ENCODE measurements at regions not wholly inside any gene's neighbourhood (a gene's known extent, or its start where the extent isn't known, plus 50 kb on each side); places are given as distances from the start of the nearest gene placed in this dataset.
A peak's percentile ranks its signal among the peaks of the same experiment; 100 is the strongest.
"Not testable (repeated sequence)": the region's sequence is repeated elsewhere in the genome, so short reads cannot be mapped to it uniquely, and the experiment has no call there.

- H2AK5ac ChIP-seq (ENCODE audit: low read depth, low read length); H3K18ac ChIP-seq (ENCODE audit: low read length); H2AFZ ChIP-seq (ENCODE audit: low read length); H2BK15ac ChIP-seq (ENCODE audit: low read length); H3K36me3 ChIP-seq (replicated peaks in 1 of 2; ENCODE audit: control insufficient read depth in 2 of 2, insufficient read depth in 2 of 2, low read length in 2 of 2); H3K4ac ChIP-seq (ENCODE audit: low read length); H4K91ac ChIP-seq (ENCODE audit: low read depth, low read length, poor library complexity); H3K9me3 ChIP-seq (replicated peaks in 1 of 2; ENCODE audit: control insufficient read depth in 2 of 2, insufficient read depth in 1 of 2, low read depth in 1 of 2, low read length in 2 of 2); H2BK12ac ChIP-seq (ENCODE audit: low read length); H2BK5ac ChIP-seq (ENCODE audit: low read length); H3K4me1 ChIP-seq (ENCODE audit: control insufficient read depth in 2 of 2, insufficient read depth in 1 of 2, low read depth in 1 of 2, low read length in 2 of 2); H3K4me2 ChIP-seq (ENCODE audit: insufficient read depth, low read length, poor library complexity, severe bottlenecking); H3K4me3 ChIP-seq (ENCODE audit: low read length in 2 of 2); DNase-seq (ENCODE audit: low spot score); H3K79me1 ChIP-seq (ENCODE audit: low read depth, low read length); H3K27ac ChIP-seq (replicated peaks; ENCODE audit: low read length); H3K9ac ChIP-seq (ENCODE audit: low read depth, low read length, poor library complexity); H3K23ac ChIP-seq (ENCODE audit: low read depth, low read length, poor library complexity); H3K14ac ChIP-seq (ENCODE audit: low read length); H4K8ac ChIP-seq (ENCODE audit: low read depth, low read length); H2BK120ac ChIP-seq (ENCODE audit: low read depth, low read length); H3K27me3 ChIP-seq (ENCODE audit: control insufficient read depth in 3 of 3, insufficient read depth in 3 of 3, low read depth in 1 of 3, low read length in 3 of 3): not testable (repeated sequence)
- no CpG with 5 or more reads among the region's 2 CpGs for WGBS, 2 donors (ENCODE audit: extremely low coverage in 2 of 2, insufficient read length in 2 of 2, insufficient replicate concordance in 1 of 2)
Observed at GRCh38 chr1:121530026-121530425, 345.3 kb downstream of the SRGAP2C start.

- H3K4me3 ChIP-seq (ENCODE audit: low read length in 2 of 2); H2AK5ac ChIP-seq (ENCODE audit: low read depth, low read length); H3K18ac ChIP-seq (ENCODE audit: low read length); H3K14ac ChIP-seq (ENCODE audit: low read length); H3K4me2 ChIP-seq (ENCODE audit: insufficient read depth, low read length, poor library complexity, severe bottlenecking); H3K79me1 ChIP-seq (ENCODE audit: low read depth, low read length); H2AFZ ChIP-seq (ENCODE audit: low read length); H3K9me3 ChIP-seq (replicated peaks in 1 of 2; ENCODE audit: control insufficient read depth in 2 of 2, insufficient read depth in 1 of 2, low read depth in 1 of 2, low read length in 2 of 2); H2BK12ac ChIP-seq (ENCODE audit: low read length); H2BK5ac ChIP-seq (ENCODE audit: low read length); H3K23ac ChIP-seq (ENCODE audit: low read depth, low read length, poor library complexity); H4K8ac ChIP-seq (ENCODE audit: low read depth, low read length); H2BK120ac ChIP-seq (ENCODE audit: low read depth, low read length); H3K36me3 ChIP-seq (replicated peaks in 1 of 2; ENCODE audit: control insufficient read depth in 2 of 2, insufficient read depth in 2 of 2, low read length in 2 of 2); H2BK15ac ChIP-seq (ENCODE audit: low read length); H4K91ac ChIP-seq (ENCODE audit: low read depth, low read length, poor library complexity); H3K4me1 ChIP-seq (ENCODE audit: control insufficient read depth in 2 of 2, insufficient read depth in 1 of 2, low read depth in 1 of 2, low read length in 2 of 2); DNase-seq (ENCODE audit: low spot score); H3K9ac ChIP-seq (ENCODE audit: low read depth, low read length, poor library complexity); H3K27me3 ChIP-seq (ENCODE audit: control insufficient read depth in 3 of 3, insufficient read depth in 3 of 3, low read depth in 1 of 3, low read length in 3 of 3); H3K27ac ChIP-seq (replicated peaks; ENCODE audit: low read length); H3K4ac ChIP-seq (ENCODE audit: low read length): not testable (repeated sequence)
- no CpG with 5 or more reads among the region's 5 CpGs for WGBS, 2 donors (ENCODE audit: extremely low coverage in 2 of 2, insufficient read length in 2 of 2, insufficient replicate concordance in 1 of 2)
Observed at GRCh38 chr1:121531747-121532146, 347.0 kb downstream of the SRGAP2C start.

GRCh38 chr1:121538148-121538547 is 353.4 kb downstream of the SRGAP2C start:
- H2BK120ac ChIP-seq (ENCODE audit: low read depth, low read length); H2BK5ac ChIP-seq (ENCODE audit: low read length); DNase-seq (ENCODE audit: low spot score); H3K9me3 ChIP-seq (replicated peaks in 1 of 2; ENCODE audit: control insufficient read depth in 2 of 2, insufficient read depth in 1 of 2, low read depth in 1 of 2, low read length in 2 of 2); H3K4me2 ChIP-seq (ENCODE audit: insufficient read depth, low read length, poor library complexity, severe bottlenecking); H3K27me3 ChIP-seq (ENCODE audit: control insufficient read depth in 3 of 3, insufficient read depth in 3 of 3, low read depth in 1 of 3, low read length in 3 of 3); H3K9ac ChIP-seq (ENCODE audit: low read depth, low read length, poor library complexity); H3K18ac ChIP-seq (ENCODE audit: low read length); H4K8ac ChIP-seq (ENCODE audit: low read depth, low read length); H3K4me3 ChIP-seq (ENCODE audit: low read length in 2 of 2); H3K27ac ChIP-seq (replicated peaks; ENCODE audit: low read length); H3K36me3 ChIP-seq (replicated peaks in 1 of 2; ENCODE audit: control insufficient read depth in 2 of 2, insufficient read depth in 2 of 2, low read length in 2 of 2); H2BK15ac ChIP-seq (ENCODE audit: low read length); H3K4ac ChIP-seq (ENCODE audit: low read length); H2AK5ac ChIP-seq (ENCODE audit: low read depth, low read length); H4K91ac ChIP-seq (ENCODE audit: low read depth, low read length, poor library complexity); H2BK12ac ChIP-seq (ENCODE audit: low read length); H3K4me1 ChIP-seq (ENCODE audit: control insufficient read depth in 2 of 2, insufficient read depth in 1 of 2, low read depth in 1 of 2, low read length in 2 of 2); H3K23ac ChIP-seq (ENCODE audit: low read depth, low read length, poor library complexity); H3K79me1 ChIP-seq (ENCODE audit: low read depth, low read length); H3K14ac ChIP-seq (ENCODE audit: low read length): not testable (repeated sequence)
- WGBS, 2 donors (ENCODE audit: extremely low coverage in 2 of 2, insufficient read length in 2 of 2, insufficient replicate concordance in 1 of 2): no CpG with 5 or more reads among the region's 14 CpGs
- peak overlapping the region; percentile 9 for H2AFZ ChIP-seq (ENCODE audit: low read length)

- Histone ChIP-seq H4K91ac (ENCODE audit: low read depth, low read length, poor library complexity) (no peak overlapping the region), H2AK5ac (ENCODE audit: low read depth, low read length) (no peak overlapping the region), H3K9me3 (replicated peaks in 1 of 2; ENCODE audit: control insufficient read depth in 2 of 2, insufficient read depth in 1 of 2, low read depth in 1 of 2, low read length in 2 of 2) (no peaks in the 10 kb centered on the region), H3K23ac (ENCODE audit: low read depth, low read length, poor library complexity) (no peak overlapping the region), H3K27ac (replicated peaks; ENCODE audit: low read length) (no peak overlapping the region), H3K27me3 (ENCODE audit: control insufficient read depth in 3 of 3, insufficient read depth in 3 of 3, low read depth in 1 of 3, low read length in 3 of 3) (no peaks in the 10 kb centered on the region), H3K9ac (ENCODE audit: low read depth, low read length, poor library complexity) (no peak overlapping the region), H2BK5ac (ENCODE audit: low read length) (no peak overlapping the region), H2AFZ (ENCODE audit: low read length) (no peak overlapping the region), H3K79me1 (ENCODE audit: low read depth, low read length) (no peaks in the 10 kb centered on the region), H3K36me3 (replicated peaks in 1 of 2; ENCODE audit: control insufficient read depth in 2 of 2, insufficient read depth in 2 of 2, low read length in 2 of 2) (no peaks in the 10 kb centered on the region), H3K4me3 (ENCODE audit: low read length in 2 of 2) (no peak overlapping the region), H3K14ac (ENCODE audit: low read length) (no peak overlapping the region), H3K4ac (ENCODE audit: low read length) (no peak overlapping the region), H2BK120ac (ENCODE audit: low read depth, low read length) (no peak overlapping the region), H4K8ac (ENCODE audit: low read depth, low read length) (no peak overlapping the region), H2BK12ac (ENCODE audit: low read length) (no peak overlapping the region), H3K18ac (ENCODE audit: low read length) (no peak overlapping the region), H2BK15ac (ENCODE audit: low read length) (no peak overlapping the region), H3K4me2 (ENCODE audit: insufficient read depth, low read length, poor library complexity, severe bottlenecking) (no peak overlapping the region), H3K4me1 (ENCODE audit: control insufficient read depth in 2 of 2, insufficient read depth in 1 of 2, low read depth in 1 of 2, low read length in 2 of 2) (no peaks in the 10 kb centered on the region)
- WGBS, 2 donors (ENCODE audit: extremely low coverage in 2 of 2, insufficient read length in 2 of 2, insufficient replicate concordance in 1 of 2): no CpG with 5 or more reads among the region's 2 CpGs
- DNase-seq (ENCODE audit: low spot score): no peak
Observed at GRCh38 chr1:121538943-121539575, 354.3 kb downstream of the SRGAP2C start.
